ENCODE measurements at regions not wholly inside any gene's neighbourhood (a gene's known extent, or its start where the extent isn't known, plus 50 kb on each side); places are given as distances from the start of the nearest gene placed in this dataset.
A peak's percentile ranks its signal among the peaks of the same experiment; 100 is the strongest.

GRCh38 chr2:122514451-122514996 lies 759.1 kb downstream of the TSN start:
- peaks cover 40% of the 10 kb centered on the region for H3K4me1 ChIP-seq
- H3K27me3 ChIP-seq (ENCODE audit: low read depth), result no peaks in the 10 kb centered on the region
- DNase-seq (ENCODE audit: low spot score in 2 of 2), result no peak
- in situ Hi-C loops (cut with MboI; ENCODE audit: low sequenced_read_pairs), result no loop called here
- H3K36me3 ChIP-seq (replicated peaks), result no peaks in the 10 kb centered on the region
- H3K9me3 ChIP-seq, result no peaks in the 10 kb centered on the region
- no peak overlapping the region for H3K4me3 ChIP-seq

- Histone ChIP-seq H3K4me1 (peaks cover 40% of the 10 kb centered on the region), H3K4me3 (no peak overlapping the region), H3K27me3 (ENCODE audit: low read depth) (no peaks in the 10 kb centered on the region), H3K36me3 (replicated peaks) (no peaks in the 10 kb centered on the region), H3K9me3 (no peaks in the 10 kb centered on the region)
- in situ Hi-C loops (cut with MboI; ENCODE audit: low sequenced_read_pairs), result no loop called here
- peak; percentile 71 to 93 for DNase-seq (ENCODE audit: low spot score in 2 of 2)
Measured at GRCh38 chr2:122515731-122516290, 760.4 kb downstream of the TSN start.

GRCh38 chr2:122516775-122517174 lies 761.3 kb downstream of the TSN start:
- Histone ChIP-seq H3K36me3 (replicated peaks) (no peaks in the 10 kb centered on the region), H3K27me3 (ENCODE audit: low read depth) (no peaks in the 10 kb centered on the region), H3K4me1 (peaks cover 44% of the 10 kb centered on the region), H3K9me3 (no peaks in the 10 kb centered on the region), H3K4me3 (no peak overlapping the region)
- peak; percentile 73 to 90 for DNase-seq (ENCODE audit: low spot score in 2 of 2)
- in situ Hi-C loops (cut with MboI; ENCODE audit: low sequenced_read_pairs), result no loop called here

GRCh38 chr2:122519366-122519765 lies 763.9 kb downstream of the TSN start:
- in situ Hi-C loops (cut with MboI; ENCODE audit: low sequenced_read_pairs), result no loop called here
- peaks cover 48% of the 10 kb centered on the region for H3K4me1 ChIP-seq
- no peak overlapping the region for H3K4me3 ChIP-seq
- no peaks in the 10 kb centered on the region for H3K36me3 ChIP-seq (replicated peaks)
- H3K9me3 ChIP-seq, result no peaks in the 10 kb centered on the region
- DNase-seq (ENCODE audit: low spot score in 2 of 2), result peak in 1 of 2 experiments; percentile 24
- no peaks in the 10 kb centered on the region for H3K27me3 ChIP-seq (ENCODE audit: low read depth)

GRCh38 chr2:122519821-122520611 lies 764.6 kb downstream of the TSN start:
- in situ Hi-C loops (cut with MboI; ENCODE audit: low sequenced_read_pairs), result no loop called here
- DNase-seq (ENCODE audit: low spot score in 2 of 2), result no peak

GRCh38 chr2:122523143-122523542 lies 767.7 kb downstream of the TSN start:
- H3K9me3 ChIP-seq, result no peaks in the 10 kb centered on the region
- no peak overlapping the region for H3K4me3 ChIP-seq
- in situ Hi-C loops (cut with MboI; ENCODE audit: low sequenced_read_pairs), result no loop called here
- no peaks in the 10 kb centered on the region for H3K27me3 ChIP-seq (ENCODE audit: low read depth)
- DNase-seq (ENCODE audit: low spot score in 2 of 2), result no peak
- H3K36me3 ChIP-seq (replicated peaks), result no peaks in the 10 kb centered on the region
- peaks cover 13% of the 10 kb centered on the region for H3K4me1 ChIP-seq

More at GRCh38 chr2:122519821-122520611, 764.6 kb downstream of the TSN start:
- no peak overlapping the region for H3K4me3 ChIP-seq
- H3K9me3 ChIP-seq, result no peaks in the 10 kb centered on the region
- no peaks in the 10 kb centered on the region for H3K27me3 ChIP-seq (ENCODE audit: low read depth)
- peaks cover 42% of the 10 kb centered on the region for H3K4me1 ChIP-seq
- no peaks in the 10 kb centered on the region for H3K36me3 ChIP-seq (replicated peaks)

- H3K36me3 ChIP-seq (replicated peaks), result no peaks in the 10 kb centered on the region
- H3K27me3 ChIP-seq (ENCODE audit: low read depth), result no peaks in the 10 kb centered on the region
- DNase-seq (ENCODE audit: low spot score in 2 of 2), result no peak
- in situ Hi-C loops (cut with MboI; ENCODE audit: low sequenced_read_pairs), result no loop called here
- peaks cover 10% of the 10 kb centered on the region for H3K4me1 ChIP-seq
- H3K4me3 ChIP-seq, result no peak overlapping the region
- no peaks in the 10 kb centered on the region for H3K9me3 ChIP-seq
Measured at GRCh38 chr2:122523981-122524380, 768.5 kb downstream of the TSN start.

- DNase-seq (ENCODE audit: low spot score in 2 of 2), result no peak
- H3K36me3 ChIP-seq (replicated peaks), result no peaks in the 10 kb centered on the region
- no peak overlapping the region for H3K4me3 ChIP-seq
- H3K4me1 ChIP-seq, result peaks cover 8% of the 10 kb centered on the region; the same call in 1 of the 2 replicates
- H3K27me3 ChIP-seq (ENCODE audit: low read depth), result no peaks in the 10 kb centered on the region
- in situ Hi-C loops (cut with MboI; ENCODE audit: low sequenced_read_pairs), result no loop called here
- H3K9me3 ChIP-seq, result no peaks in the 10 kb centered on the region
Measured at GRCh38 chr2:122525336-122525735, 769.9 kb downstream of the TSN start.

- no peak for DNase-seq (ENCODE audit: low spot score in 2 of 2)
- H3K27me3 ChIP-seq (ENCODE audit: low read depth), result no peaks in the 10 kb centered on the region
- in situ Hi-C loops (cut with MboI; ENCODE audit: low sequenced_read_pairs), result no loop called here
- H3K36me3 ChIP-seq (replicated peaks), result no peaks in the 10 kb centered on the region
- no peaks in the 10 kb centered on the region for H3K4me1 ChIP-seq
- no peak overlapping the region for H3K4me3 ChIP-seq
- no peaks in the 10 kb centered on the region for H3K9me3 ChIP-seq
Measured at GRCh38 chr2:122528061-122528460, 772.6 kb downstream of the TSN start.

- in situ Hi-C loops (cut with MboI; ENCODE audit: low sequenced_read_pairs), result no loop called here
- Histone ChIP-seq H3K4me1 (no peaks in the 10 kb centered on the region), H3K4me3 (no peak overlapping the region), H3K9me3 (no peaks in the 10 kb centered on the region), H3K36me3 (replicated peaks) (no peaks in the 10 kb centered on the region), H3K27me3 (ENCODE audit: low read depth) (no peaks in the 10 kb centered on the region)
- DNase-seq (ENCODE audit: low spot score in 2 of 2), result no peak
Measured at GRCh38 chr2:122528958-122529705, 773.7 kb downstream of the TSN start.

GRCh38 chr2:122530814-122531213 lies 775.4 kb downstream of the TSN start:
- Histone ChIP-seq H3K27me3 (ENCODE audit: low read depth) (no peaks in the 10 kb centered on the region), H3K4me3 (no peak overlapping the region), H3K4me1 (no peaks in the 10 kb centered on the region), H3K36me3 (replicated peaks) (no peaks in the 10 kb centered on the region), H3K9me3 (no peaks in the 10 kb centered on the region)
- no peak for DNase-seq (ENCODE audit: low spot score in 2 of 2)
- in situ Hi-C loops (cut with MboI; ENCODE audit: low sequenced_read_pairs), result no loop called here

- Histone ChIP-seq H3K4me1 (no peaks in the 10 kb centered on the region), H3K9me3 (no peaks in the 10 kb centered on the region), H3K36me3 (replicated peaks) (no peaks in the 10 kb centered on the region), H3K4me3 (no peak overlapping the region), H3K27me3 (ENCODE audit: low read depth) (no peaks in the 10 kb centered on the region)
- DNase-seq (ENCODE audit: low spot score in 2 of 2), result peak in 1 of 2 experiments; percentile 69
- in situ Hi-C loops (cut with MboI; ENCODE audit: low sequenced_read_pairs), result no loop called here
Measured at GRCh38 chr2:122531290-122532071, 776.0 kb downstream of the TSN start.

GRCh38 chr2:122532072-122532344 lies 776.6 kb downstream of the TSN start:
- in situ Hi-C loops (cut with MboI; ENCODE audit: low sequenced_read_pairs), result no loop called here
- Histone ChIP-seq H3K4me3 (no peak overlapping the region), H3K27me3 (ENCODE audit: low read depth) (no peaks in the 10 kb centered on the region), H3K36me3 (replicated peaks) (no peaks in the 10 kb centered on the region), H3K4me1 (0 out of 2 replicates have a peak, but pooled peaks cover 4% of the 10 kb centered on the region), H3K9me3 (no peaks in the 10 kb centered on the region)
- DNase-seq (ENCODE audit: low spot score in 2 of 2), result no peak

All from HAP-1 (cell line).